ENCODE measurements at regions not wholly inside any gene's neighbourhood (a gene's known extent, or its start where the extent isn't known, plus 50 kb on each side); places are given as distances from the start of the nearest gene placed in this dataset.
"Not testable (repeated sequence)": the region's sequence is repeated elsewhere in the genome, so short reads cannot be mapped to it uniquely, and the experiment has no call there.

- TF ChIP-seq, protein P1, sequence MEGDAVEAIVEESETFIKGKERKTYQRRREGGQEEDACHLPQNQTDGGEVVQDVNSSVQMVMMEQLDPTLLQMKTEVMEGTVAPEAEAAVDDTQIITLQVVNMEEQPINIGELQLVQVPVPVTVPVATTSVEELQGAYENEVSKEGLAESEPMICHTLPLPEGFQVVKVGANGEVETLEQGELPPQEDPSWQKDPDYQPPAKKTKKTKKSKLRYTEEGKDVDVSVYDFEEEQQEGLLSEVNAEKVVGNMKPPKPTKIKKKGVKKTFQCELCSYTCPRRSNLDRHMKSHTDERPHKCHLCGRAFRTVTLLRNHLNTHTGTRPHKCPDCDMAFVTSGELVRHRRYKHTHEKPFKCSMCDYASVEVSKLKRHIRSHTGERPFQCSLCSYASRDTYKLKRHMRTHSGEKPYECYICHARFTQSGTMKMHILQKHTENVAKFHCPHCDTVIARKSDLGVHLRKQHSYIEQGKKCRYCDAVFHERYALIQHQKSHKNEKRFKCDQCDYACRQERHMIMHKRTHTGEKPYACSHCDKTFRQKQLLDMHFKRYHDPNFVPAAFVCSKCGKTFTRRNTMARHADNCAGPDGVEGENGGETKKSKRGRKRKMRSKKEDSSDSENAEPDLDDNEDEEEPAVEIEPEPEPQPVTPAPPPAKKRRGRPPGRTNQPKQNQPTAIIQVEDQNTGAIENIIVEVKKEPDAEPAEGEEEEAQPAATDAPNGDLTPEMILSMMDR (IDR thresholded peaks at IDR 0.05) = not testable (repeated sequence)
- TF ChIP-seq POLR2A (IDR thresholded peaks at IDR 0.05) = not testable (repeated sequence)
Measured at GRCh38 chr5:13072936-13073335, 871.6 kb downstream of the DNAH5 start.
